ENCODE measurements at regions not wholly inside any gene's neighbourhood (a gene's known extent, or its start where the extent isn't known, plus 50 kb on each side); places are given as distances from the start of the nearest gene placed in this dataset.

GRCh38 chr20:11847827-11848226, 69.9 kb upstream of the BTBD3 start:
- H4K20me1 ChIP-seq (ENCODE audit: insufficient read depth, low read length) = no peaks in the 10 kb centered on the region
- TF ChIP-seq ATF6 (CRISPR knock-in tag; conservative IDR thresholded peaks at IDR 0.05) (no peak), FOSL2 (CRISPR knock-in tag; IDR thresholded peaks at IDR 0.05) (0 out of 2 replicates have a peak, but pooled peaks have one; percentile 18)
- ATAC-seq (no peak), DNase-seq (ENCODE audit: low spot score) (no peak), FAIRE-seq (no peak)
- H3K4me2 ChIP-seq (ENCODE audit: low read depth, low read length) = no peak overlapping the region
- H3K9me3 ChIP-seq (ENCODE audit: low read length) = no peaks in the 10 kb centered on the region
- WGBS (ENCODE audit: low lambda C conversion rate) = 17% methylated on average over 2 of the region's 2 CpGs
- no peaks in the 10 kb centered on the region for H3K4me1 ChIP-seq (ENCODE audit: insufficient read depth, low read length)
- no peaks in the 10 kb centered on the region for H3K79me2 ChIP-seq (ENCODE audit: insufficient read depth, low read length)
- no peak overlapping the region for H3K9ac ChIP-seq (ENCODE audit: insufficient read depth, low read depth, low read length)
- no TSS peak for BruUV-seq (replicated peaks)
- H3K4me3 ChIP-seq (replicated peaks in 1 of 3; ENCODE audit: insufficient read depth in 1 of 3, low read depth in 2 of 3, low read length in 3 of 3) = no peak overlapping the region
- intact Hi-C loops (cut with micrococcal nuclease; ENCODE audit: unreplicated experiment) (no loop called here), in situ Hi-C loops (cut with HindIII; ENCODE audit: extremely low pct_ligation_motif_present, low pct_unique_long_range_greater_than_20kb) (no loop called here)
- ChIA-PET POLR2A (no interaction called here), CTCF (ENCODE audit: low intra/inter-chr PET ratio, low total read pairs) (no interaction called here)
- H2AFZ ChIP-seq (ENCODE audit: low read length) = no peak overlapping the region
- no peak overlapping the region for H3K27ac ChIP-seq (ENCODE audit: extremely low read length, insufficient read depth, low read length)
- no peaks in the 10 kb centered on the region for H3K27me3 ChIP-seq (ENCODE audit: control insufficient read depth in 1 of 2, insufficient read depth in 2 of 2, low read length in 2 of 2)
- H3K36me3 ChIP-seq (replicated peaks in 1 of 2; ENCODE audit: control insufficient read depth in 1 of 2, insufficient read depth in 2 of 2, low read length in 2 of 2) = no peaks in the 10 kb centered on the region

GRCh38 chr20:11849270-11849915, 68.3 kb upstream of the BTBD3 start:
- no peaks in the 10 kb centered on the region for H3K36me3 ChIP-seq (replicated peaks in 1 of 2; ENCODE audit: control insufficient read depth in 1 of 2, insufficient read depth in 2 of 2, low read length in 2 of 2)
- BruUV-seq (replicated peaks) = no TSS peak
- ChIA-PET CTCF (ENCODE audit: low intra/inter-chr PET ratio, low total read pairs) (no interaction called here), POLR2A (no interaction called here)
- no peak overlapping the region for H3K4me2 ChIP-seq (ENCODE audit: low read depth, low read length)
- H3K27me3 ChIP-seq (ENCODE audit: control insufficient read depth in 1 of 2, insufficient read depth in 2 of 2, low read length in 2 of 2) = no peaks in the 10 kb centered on the region
- H2AFZ ChIP-seq (ENCODE audit: low read length) = no peak overlapping the region
- no peak overlapping the region for H3K4me3 ChIP-seq (replicated peaks in 1 of 3; ENCODE audit: insufficient read depth in 1 of 3, low read depth in 2 of 3, low read length in 3 of 3)
- H3K4me1 ChIP-seq (ENCODE audit: insufficient read depth, low read length) = no peaks in the 10 kb centered on the region
- 18% methylated on average over 5 of the region's 5 CpGs for WGBS (ENCODE audit: low lambda C conversion rate)
- no peaks in the 10 kb centered on the region for H4K20me1 ChIP-seq (ENCODE audit: insufficient read depth, low read length)
- in situ Hi-C loops (cut with HindIII; ENCODE audit: extremely low pct_ligation_motif_present, low pct_unique_long_range_greater_than_20kb) = no loop called here
- no peaks in the 10 kb centered on the region for H3K79me2 ChIP-seq (ENCODE audit: insufficient read depth, low read length)
- DNase-seq (ENCODE audit: low spot score) (no peak), ATAC-seq (no peak), FAIRE-seq (no peak)
- no peak overlapping the region for H3K27ac ChIP-seq (ENCODE audit: extremely low read length, insufficient read depth, low read length)
- no peaks in the 10 kb centered on the region for H3K9me3 ChIP-seq (ENCODE audit: low read length)
- H3K9ac ChIP-seq (ENCODE audit: insufficient read depth, low read depth, low read length) = no peak overlapping the region
- intact Hi-C loops (cut with micrococcal nuclease; ENCODE audit: unreplicated experiment) = no loop called here
- TF ChIP-seq KDM4B (CRISPR knock-in tag; IDR thresholded peaks at IDR 0.05) (no peak), ZNF639 (CRISPR knock-in tag; conservative IDR thresholded peaks at IDR 0.05) (no peak), RERE (CRISPR knock-in tag; IDR thresholded peaks at IDR 0.05; ENCODE audit: low read depth) (no peak), DDIT3 (CRISPR knock-in tag; IDR thresholded peaks at IDR 0.05) (no peak), U2AF2 (IDR thresholded peaks at IDR 0.05; ENCODE audit: low read depth, low read length) (no peak), MXD3 (CRISPR knock-in tag; IDR thresholded peaks at IDR 0.05) (no peak), ZNF644 (CRISPR knock-in tag; IDR thresholded peaks at IDR 0.05; ENCODE audit: low read depth) (no peak)
